COLO668 (cell line): ENCODE measurements at regions not wholly inside any gene's neighbourhood (a gene's known extent, or its start where the extent isn't known, plus 50 kb on each side); places are given as distances from the start of the nearest gene placed in this dataset.

ENCODE experiments used
- DNase-seq: peaks from one replicate; lab custom pipeline; 2025; ENCODE audit not compliant: unreplicated experiment; lab: John Stamatoyannopoulos, UW

DNA sequence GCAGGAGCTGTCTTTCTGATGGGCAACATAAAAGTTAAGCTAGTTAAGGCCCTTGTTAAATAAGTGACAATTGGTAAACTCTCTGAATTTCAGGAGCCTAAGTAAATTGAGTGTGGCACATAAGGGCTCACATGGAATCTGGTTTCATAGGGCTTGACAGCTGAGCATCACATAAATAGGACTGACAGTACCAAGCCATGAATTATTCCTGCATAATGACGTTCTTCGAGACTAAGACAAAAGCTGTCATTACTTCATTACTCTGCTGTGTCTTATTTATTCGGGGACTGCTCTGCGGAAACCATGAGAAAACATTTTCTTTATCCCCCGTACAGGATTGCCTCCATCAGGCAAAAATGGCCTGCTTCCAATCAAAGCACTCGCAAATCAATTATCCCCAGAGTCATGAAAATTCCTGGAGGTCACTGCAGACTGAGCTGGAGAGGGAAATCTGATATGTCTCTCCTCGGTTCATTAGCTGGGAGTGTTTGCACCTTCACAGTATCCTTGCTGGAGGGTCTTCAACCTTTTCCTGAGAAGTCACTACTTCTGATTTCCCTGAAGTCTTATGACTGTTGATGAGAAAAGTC, 311.4 kb downstream of the CDH26 start:
- no peak for DNase-seq

DNA sequence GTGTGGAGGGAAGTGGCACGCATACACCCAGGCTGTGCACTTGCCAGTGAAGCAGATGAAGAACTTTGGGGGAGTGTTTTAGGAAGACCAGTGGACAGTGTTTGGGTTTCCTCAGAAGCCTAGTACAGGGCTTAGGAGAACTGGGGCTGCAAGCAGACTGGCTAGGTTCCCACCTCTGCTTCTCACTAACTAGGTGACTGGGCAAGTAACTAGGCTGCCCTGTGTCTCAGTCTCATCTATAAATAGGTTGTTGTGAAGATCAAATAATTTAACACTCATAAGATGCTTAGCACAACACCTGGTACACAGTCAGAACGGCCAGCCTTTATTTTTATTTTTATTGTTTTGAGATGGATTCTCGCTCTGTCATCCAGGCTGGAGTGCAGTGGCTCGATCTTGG, 312.1 kb downstream of the CDH26 start:
- DNase-seq = no peak

DNA sequence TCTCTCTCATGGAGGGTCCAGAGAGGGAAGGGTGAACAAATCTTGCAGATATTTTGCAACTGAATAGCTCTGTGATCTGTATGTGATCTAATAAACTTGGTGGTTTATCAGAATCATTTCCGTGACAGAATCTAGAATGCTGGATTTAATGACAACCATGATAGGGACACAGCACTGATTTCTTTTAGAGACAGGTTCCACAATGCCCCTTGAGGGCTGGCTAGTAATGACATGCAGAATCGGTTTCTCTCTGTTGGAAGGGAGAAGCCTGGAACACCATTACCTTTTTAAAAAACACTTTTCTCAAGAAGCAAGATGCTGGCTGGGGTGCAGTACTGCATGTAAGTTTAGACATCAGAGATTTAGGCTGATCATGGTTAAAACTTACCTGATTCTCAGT, 313.4 kb downstream of the CDH26 start:
- DNase-seq = no peak

GRCh38 chr20:60272790-60273189, 314.6 kb downstream of the CDH26 start:
- DNase-seq = no peak

- DNase-seq = no peak
Measured at GRCh38 chr20:60274717-60275116, 316.5 kb downstream of the CDH26 start.

DNA sequence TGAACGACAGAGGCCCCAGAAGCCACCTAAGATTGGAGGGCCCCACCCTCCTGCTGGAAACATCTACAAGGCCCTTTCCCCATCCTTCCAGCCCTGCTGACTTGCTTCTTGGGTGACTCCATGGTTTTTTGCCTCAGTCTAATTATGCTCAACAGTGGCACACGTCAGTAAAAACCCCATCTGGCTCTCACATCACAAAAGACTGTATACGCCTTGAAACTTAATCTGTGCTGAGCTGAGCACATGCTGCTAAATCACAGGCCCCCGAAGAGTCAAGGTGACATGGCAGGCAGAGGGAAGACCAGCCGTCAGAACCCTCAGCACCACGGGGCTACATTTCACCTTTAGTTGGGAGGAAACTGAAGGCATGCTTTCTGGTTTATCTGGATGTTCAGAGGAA, 323.1 kb downstream of the CDH26 start:
- no peak for DNase-seq

- no peak for DNase-seq
Measured at GRCh38 chr20:60283281-60283680, 325.1 kb downstream of the CDH26 start.

DNA sequence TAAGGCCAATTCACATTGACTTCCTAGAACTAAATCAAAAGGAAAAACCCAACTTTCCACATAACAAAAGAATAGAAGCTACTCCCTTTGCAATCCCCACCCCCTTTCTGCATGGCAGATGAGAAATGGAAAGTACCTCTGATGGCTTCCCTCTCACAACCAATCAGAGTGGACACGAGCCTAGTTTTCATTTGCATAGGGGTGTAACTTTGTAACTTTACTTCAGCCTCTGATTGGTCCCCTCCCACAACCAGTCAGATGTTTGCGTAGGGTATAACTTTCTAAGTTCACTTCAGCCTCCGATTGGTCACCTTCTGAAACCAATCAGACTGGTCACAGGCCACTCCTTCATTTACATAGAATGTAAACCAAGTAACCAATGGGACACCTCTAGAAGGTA, 328.5 kb downstream of the CDH26 start:
- no peak for DNase-seq

GRCh38 chr20:60288945-60289344, 330.7 kb downstream of the CDH26 start:
- no peak for DNase-seq

DNA sequence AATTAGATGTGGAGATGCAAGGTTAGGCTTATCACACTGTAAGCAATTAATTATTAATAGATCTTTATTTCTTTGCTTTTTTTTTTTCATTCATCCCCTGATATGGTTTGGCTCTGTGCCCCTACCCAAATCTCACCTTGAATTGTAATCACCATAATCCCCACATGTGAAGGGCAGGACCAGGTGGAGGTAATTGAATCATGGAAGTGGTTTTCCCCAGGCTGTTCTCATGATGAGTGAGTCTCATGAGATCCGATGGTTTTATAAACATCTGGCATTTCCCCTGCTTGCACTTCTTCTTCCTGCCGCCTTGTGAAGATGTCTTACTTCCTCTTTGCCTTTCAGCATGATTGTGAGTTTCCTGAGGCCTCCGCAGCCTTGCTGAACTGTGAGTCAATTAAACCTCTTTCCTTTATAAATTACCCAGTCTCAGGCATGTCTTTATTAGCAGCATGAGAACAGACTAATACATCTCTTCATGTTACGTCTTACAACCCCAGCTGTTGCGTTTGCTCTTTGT, 333.8 kb downstream of the CDH26 start:
- no peak for DNase-seq

- DNase-seq = no peak
Measured at GRCh38 chr20:60294632-60295031, 336.4 kb downstream of the CDH26 start.

GRCh38 chr20:60295214-60295613, 337.0 kb downstream of the CDH26 start:
- DNase-seq = no peak

DNA sequence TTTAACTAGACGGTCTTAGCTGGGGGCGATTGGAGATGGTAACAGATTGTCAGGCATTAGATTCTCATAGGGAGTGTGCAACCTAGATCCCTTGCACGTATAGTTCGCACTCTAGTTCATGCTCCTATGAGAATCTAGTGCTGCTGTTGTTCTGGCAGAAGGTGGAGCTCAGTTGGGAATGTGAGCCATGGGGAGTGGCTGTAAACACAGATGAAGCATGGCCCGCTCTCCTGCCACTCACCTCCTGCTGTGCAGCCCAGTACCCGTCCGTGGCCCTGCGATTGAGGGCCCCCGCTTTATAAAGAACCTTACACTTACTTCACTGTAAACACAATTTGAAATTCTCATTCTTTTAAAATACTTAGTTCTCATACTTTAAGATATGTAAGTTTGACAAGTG, 339.4 kb downstream of the CDH26 start:
- no peak for DNase-seq

DNA sequence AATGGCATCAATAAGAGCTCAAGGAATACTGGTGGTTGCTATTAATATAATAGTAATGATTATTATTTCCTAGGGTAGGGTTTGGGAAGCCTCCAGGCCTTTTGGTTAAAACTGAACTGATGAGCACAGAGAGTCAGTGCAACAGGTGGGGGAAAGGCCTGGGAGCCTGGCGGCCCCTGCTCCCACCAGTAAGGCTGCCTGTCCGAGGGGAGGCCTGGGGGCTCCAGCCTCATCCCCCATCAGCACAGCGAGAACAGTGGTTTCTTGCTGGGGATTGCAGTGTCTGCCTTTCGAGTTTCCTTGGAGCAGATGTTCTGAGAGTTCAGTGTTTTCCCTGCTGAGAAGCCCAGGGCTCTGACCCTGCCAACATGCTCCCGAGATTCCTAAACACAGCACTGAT, 340.4 kb downstream of the CDH26 start:
- no peak for DNase-seq

- DNase-seq = no peak
Measured at GRCh38 chr20:60299951-60300350, 341.7 kb downstream of the CDH26 start.

- no peak for DNase-seq
Measured at GRCh38 chr20:60300374-60300773, 342.2 kb downstream of the CDH26 start.

DNA sequence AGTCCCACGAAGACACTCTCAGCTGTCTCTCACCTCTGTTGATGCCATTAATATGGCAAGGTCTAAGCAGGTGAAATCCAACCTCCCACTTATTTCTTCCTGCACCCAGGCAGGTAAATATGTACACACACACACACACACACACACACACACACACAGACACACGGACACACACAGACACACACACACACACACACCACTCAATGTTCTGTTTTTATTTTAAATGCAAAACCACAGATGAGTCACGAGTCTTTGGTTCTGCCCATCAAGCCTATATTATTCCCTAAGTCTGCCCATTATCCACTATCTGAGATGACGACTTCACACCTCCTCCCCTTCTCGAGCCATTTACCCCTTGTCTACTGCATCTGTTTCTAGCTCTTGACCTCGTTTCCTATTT, 344.7 kb downstream of the CDH26 start:
- no peak for DNase-seq

DNA sequence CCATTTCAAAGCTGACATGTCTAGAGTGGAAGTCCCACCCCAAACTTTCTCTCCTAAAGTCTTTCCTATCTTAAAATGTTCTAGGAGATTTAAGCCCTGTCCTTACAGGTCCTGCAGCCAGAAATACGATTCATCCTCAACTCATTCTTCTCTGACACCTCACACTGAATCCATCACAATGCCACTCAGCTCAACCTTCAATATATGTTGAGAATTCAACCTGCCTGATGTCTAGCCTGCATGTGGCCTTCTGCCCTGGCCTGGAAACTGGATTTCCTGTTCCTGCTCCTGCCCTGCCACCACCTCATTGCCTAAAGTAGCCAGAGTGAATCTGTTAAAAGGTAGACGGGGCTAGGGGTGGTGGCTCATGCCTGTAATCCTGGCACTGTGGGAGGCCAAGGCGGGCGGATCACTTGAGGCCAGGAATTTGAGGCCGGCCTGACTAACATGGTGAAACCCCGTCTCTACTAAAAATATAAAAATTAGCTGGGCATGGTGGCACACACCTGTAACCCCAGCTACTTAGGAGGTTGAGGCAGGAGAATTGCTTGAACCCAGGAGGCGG, 345.9 kb downstream of the CDH26 start:
- no peak for DNase-seq

- no peak for DNase-seq
Measured at GRCh38 chr20:60304931-60305330, 346.7 kb downstream of the CDH26 start.

DNA sequence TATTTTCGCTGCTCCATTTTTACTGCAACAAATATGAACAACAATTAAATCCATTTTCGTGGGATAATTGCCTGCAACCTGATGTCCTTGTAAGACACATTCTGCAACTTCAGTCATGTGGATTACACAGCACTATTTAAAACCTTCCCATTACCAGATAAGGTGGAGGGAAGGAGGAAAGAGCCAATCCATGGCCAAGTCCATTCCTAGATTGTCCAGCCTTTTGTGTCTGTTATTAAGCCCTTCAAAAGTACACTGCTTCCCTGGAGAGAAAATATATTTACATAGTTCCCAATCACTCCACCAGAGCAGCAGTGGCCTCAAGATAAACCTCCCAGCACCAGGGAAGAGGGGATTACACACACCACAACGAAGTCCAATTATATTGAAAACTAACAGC, 347.9 kb downstream of the CDH26 start:
- DNase-seq = no peak

DNA sequence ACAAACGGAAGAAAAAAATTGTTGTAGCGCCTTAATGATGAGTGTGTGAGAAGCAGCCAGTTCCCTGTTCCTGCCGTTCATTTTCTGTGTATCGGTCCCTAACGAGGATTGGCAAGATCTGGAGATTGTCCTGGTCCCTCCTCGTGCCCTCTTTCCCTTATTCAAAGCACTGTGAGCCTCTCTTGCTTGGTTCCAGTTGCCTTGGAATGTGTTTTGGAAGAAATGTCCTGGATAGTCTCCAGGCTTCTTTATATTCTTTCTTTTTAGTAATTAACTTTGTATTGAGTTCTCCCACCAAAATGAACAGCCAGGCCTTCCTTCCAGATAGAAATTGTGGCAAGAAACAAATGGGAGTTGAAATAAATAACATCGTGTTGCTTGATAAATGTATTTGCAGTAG, 348.3 kb downstream of the CDH26 start:
- DNase-seq = no peak

DNA sequence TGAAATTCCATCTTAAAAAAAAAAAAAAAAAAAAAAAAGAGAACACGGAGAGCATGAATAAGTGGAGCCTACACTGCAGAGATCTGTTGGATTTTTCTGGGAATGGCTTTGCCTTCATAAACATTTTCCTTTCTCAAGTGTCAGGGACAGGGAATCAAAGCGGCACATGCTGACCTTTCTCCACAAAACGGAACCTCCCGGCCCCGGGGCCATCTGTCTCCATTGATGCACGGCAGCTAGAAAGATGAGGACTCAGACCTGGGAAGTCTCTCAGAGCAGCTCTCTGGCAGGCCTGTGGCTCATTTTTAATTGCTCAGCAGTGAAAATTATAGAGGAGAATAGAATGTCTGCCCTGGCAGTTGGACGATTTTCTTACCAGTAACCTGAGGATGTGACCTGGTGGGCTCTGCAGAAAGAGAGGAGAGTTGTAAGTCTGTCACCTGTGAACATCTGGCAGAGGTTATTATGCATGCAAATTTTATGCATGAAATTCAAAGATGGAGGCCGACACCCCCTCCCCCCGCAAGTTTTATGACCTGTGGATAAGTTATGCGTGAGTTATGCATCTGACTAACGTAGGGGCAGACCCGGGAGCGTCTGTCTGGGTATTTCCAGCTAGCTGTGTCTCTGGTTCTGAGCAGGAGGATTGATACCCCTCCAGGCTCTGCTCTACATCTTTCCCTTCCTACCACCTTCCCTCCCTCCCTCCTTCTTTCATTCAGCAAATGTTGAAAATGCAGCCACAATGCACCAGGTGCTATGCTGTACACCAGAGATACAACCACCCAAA, 352.5 kb downstream of the CDH26 start:
- DNase-seq = no peak
